ENCODE measurements at regions not wholly inside any gene's neighbourhood (a gene's known extent, or its start where the extent isn't known, plus 50 kb on each side); places are given as distances from the start of the nearest gene placed in this dataset.

DNA sequence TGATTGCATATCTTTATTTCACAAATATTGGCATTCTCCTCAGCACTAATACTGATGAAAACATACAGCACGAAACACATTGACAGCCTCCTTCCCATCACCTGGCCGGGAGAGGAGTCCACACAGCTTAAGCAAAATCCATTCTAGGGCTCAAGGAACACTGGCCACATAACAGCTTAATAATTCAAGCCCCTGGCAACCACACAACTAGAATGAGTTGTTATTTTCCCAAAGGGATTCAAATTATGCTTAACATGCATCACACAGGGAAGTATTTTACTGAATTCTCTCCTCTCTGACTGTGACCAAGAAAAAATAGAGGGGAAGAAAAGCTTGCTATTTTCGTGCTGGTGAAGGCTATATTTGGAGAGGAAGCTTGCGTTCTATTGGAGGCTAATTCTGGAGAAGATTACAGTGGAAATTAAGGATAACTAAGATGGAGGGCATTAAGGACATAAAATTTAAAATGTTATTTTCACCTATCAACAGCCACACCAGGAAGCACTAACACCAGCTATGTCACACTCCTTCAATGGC is 198.5 kb downstream of the ADGRG6 start:
- Mint-ChIP-seq H3K27ac (no peak overlapping the region), H3K4me1 (no peaks in the 10 kb centered on the region), H3K9me3 (peaks cover 2% of the 10 kb centered on the region), H3K4me3 (no peak overlapping the region), H3K36me3 (no peaks in the 10 kb centered on the region)
- DNase-seq (ENCODE audit: low spot score in 2 of 2) (no peak), ATAC-seq (no peak)

DNA sequence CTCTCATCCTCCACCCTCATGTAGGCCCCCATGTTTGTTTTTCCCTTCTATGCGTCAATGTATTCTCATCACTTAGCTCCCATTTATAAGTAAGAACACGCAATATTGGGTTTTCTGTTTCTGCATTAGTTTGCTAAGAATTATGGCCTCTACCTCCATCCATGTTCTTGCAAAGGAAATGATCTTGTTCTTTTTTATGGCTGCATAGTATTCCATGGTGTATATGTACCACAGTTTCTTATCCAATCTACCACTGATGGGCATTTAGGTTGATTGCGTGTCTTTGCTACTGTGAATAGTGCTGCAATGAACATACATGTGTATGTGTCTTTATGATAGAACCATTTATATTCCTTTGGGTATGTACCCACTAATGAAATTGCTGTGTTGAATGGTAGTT is 200.0 kb downstream of the ADGRG6 start:
- ATAC-seq, result no peak
- no peaks in the 10 kb centered on the region for H3K4me1 Mint-ChIP-seq
- no peak for DNase-seq (ENCODE audit: low spot score in 2 of 2)
- no peaks in the 10 kb centered on the region for H3K36me3 Mint-ChIP-seq
- peaks cover 2% of the 10 kb centered on the region for H3K9me3 Mint-ChIP-seq
- no peak overlapping the region for H3K4me3 Mint-ChIP-seq
- H3K27ac Mint-ChIP-seq, result no peak overlapping the region

DNA sequence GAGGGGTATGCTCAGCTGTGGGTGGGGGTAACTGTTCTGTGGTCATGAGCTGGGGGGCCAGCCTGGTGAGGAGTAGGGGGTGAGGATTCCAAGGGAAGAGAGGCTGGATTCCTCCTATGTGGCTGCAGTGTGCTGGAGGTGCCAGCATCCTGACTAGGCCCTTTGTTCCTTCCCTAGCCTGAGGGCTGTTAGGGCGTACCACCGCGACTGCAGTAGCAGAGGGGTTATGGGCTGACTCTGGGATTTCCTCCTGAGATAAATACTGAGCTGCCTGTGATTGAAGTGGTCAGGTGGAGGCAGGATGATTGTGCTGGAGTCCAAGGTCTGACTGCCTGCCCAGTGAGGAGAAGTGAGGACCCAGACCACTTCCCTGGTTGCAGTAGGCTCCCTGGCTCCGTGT is 205.3 kb downstream of the ADGRG6 start:
- DNase-seq (ENCODE audit: low spot score in 2 of 2), result no peak
- no peak overlapping the region for H3K4me3 Mint-ChIP-seq
- peak; percentile 32 for ATAC-seq
- H3K27ac Mint-ChIP-seq, result no peak overlapping the region
- H3K4me1 Mint-ChIP-seq, result no peaks in the 10 kb centered on the region
- no peaks in the 10 kb centered on the region for H3K36me3 Mint-ChIP-seq
- H3K9me3 Mint-ChIP-seq, result peaks cover 2% of the 10 kb centered on the region

DNA sequence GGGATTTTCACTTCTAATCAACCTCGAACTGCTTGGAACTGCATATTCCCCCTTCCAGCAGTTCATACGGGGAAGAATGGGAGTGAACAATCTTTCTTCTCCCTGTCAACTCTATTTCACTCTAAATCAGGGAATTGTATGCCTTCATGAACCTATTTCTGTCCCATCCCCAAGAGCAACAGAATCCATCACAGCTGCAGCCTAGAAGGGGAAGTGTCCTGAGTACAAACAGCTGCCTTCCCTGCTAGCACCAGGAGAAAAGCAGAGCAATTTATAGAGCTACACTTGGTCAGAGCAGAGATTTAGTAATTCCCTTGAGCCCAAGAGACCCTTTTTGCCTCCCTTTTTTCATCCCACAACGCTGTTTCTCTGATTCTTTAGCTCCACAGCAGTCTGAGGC is 208.4 kb downstream of the ADGRG6 start:
- DNase-seq (ENCODE audit: low spot score in 2 of 2), result no peak
- Mint-ChIP-seq H3K36me3 (no peaks in the 10 kb centered on the region), H3K4me3 (no peak overlapping the region), H3K27ac (no peak overlapping the region), H3K9me3 (no peaks in the 10 kb centered on the region), H3K4me1 (no peaks in the 10 kb centered on the region)
- ATAC-seq, result no peak

DNA sequence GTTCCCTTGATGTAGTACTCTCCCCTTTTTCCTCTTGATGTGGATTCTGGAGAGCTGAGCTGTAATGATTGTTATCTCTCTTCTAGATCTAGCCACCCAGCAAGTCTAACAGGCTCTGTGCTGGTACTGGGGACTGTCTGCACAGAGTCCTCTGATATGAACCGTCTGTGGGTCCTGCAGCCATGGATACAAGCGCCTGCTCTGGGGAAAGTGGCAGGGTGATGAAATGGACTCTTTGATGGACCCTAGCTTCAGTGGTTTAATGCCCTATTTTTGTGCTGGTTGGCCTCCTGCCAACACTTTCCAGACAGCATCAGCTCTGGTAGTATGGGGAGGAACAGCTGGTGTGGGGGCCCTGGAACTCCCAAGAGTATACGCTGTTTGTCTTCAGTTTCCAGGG is 216.3 kb downstream of the ADGRG6 start:
- DNase-seq (ENCODE audit: low spot score in 2 of 2) (no peak), ATAC-seq (no peak)
- Mint-ChIP-seq H3K27ac (no peak overlapping the region), H3K4me3 (no peak overlapping the region), H3K9me3 (peaks cover 7% of the 10 kb centered on the region), H3K36me3 (no peaks in the 10 kb centered on the region), H3K4me1 (no peaks in the 10 kb centered on the region)

DNA sequence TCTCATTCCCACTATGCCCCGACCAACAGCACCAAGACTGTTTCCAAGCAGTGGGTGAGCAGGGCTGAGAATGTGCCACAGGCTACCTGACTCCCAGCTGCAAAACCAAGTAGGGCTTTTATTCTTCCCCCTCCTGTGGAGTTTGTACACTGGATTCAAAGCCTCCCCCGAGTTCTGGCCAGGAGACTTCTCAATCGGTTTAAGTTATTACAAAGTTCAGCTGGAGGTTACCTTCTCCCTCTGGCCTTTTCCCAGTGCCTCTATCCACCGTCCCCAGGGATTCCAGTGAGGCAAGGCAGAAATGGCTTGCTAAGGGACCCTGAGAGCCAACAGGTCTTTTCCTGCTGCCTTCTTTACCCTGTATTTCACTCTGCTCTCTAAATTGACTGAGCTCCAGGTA is 217.0 kb downstream of the ADGRG6 start:
- Mint-ChIP-seq H3K4me3 (no peak overlapping the region), H3K27ac (no peak overlapping the region), H3K4me1 (no peaks in the 10 kb centered on the region), H3K9me3 (peaks cover 7% of the 10 kb centered on the region), H3K36me3 (no peaks in the 10 kb centered on the region)
- DNase-seq (ENCODE audit: low spot score in 2 of 2) (no peak), ATAC-seq (no peak)

DNA sequence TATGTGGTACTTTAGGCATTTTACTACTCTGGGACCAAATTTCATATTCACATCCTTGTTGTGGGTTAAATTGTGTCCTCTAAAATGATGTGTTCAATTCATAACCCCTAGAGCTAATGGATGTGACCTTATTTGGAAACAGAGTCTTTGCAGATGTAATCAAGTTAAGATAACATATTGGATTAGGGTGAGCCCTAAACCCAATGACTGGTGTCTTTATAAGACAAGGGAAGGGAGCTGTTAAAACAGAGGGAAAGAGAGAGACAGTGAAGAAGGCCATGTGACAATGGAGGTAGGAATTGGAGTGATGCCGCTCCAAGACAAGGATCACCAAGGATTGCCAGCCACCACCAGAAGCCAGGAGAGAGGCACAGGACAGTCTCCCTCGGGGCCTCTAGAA is 220.0 kb downstream of the ADGRG6 start:
- Mint-ChIP-seq H3K36me3 (no peaks in the 10 kb centered on the region), H3K4me1 (no peaks in the 10 kb centered on the region), H3K4me3 (no peak overlapping the region)

DNA sequence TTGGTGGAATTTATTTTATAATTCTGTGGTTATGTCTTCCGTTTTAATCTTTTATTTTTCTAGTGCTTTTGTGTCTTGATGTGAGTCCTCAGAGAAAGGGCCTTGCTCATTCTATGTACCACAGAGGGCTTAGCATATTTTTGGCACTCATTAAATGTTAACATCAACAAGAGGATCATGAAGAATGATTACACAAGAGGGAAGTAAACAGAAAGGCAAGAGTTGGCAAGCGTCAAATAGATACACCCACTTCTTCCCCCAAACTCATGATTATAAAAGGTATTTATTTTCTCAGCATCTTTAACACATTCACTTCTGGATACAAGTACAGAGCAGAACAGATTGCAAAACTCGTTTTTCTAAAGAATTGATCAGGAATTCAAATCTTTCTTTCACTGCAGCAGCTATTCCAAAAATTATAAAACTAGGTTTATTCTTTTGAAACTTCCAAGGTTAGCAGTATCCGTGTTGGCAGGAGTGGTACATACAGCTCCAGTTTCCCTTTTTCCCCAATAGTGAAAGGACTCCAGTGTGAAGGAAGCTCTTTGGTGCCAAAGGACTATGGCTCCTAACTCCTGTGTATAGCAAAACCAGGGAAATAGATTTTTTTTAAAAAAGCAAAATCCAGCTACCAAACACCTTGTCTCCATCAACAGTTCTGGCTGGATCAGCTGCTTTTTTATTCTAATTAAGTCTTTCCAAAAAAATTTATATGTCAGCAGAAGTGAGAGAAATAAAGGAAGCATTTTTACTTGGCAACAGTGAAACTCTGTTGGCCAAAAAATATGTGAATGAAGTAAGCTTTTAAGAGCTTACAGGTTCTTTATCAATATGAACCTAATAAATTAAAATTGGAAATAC is 221.9 kb downstream of the ADGRG6 start:
- H3K36me3 Mint-ChIP-seq, result no peaks in the 10 kb centered on the region
- peaks cover 2% of the 10 kb centered on the region for H3K9me3 Mint-ChIP-seq
- DNase-seq (ENCODE audit: low spot score in 2 of 2) (no peak), ATAC-seq (no peak)
- H3K27ac Mint-ChIP-seq, result no peak overlapping the region
- H3K4me1 Mint-ChIP-seq, result no peaks in the 10 kb centered on the region
- no peak overlapping the region for H3K4me3 Mint-ChIP-seq

More for the DNA sequence above, 220.0 kb downstream of the ADGRG6 start:
- ATAC-seq (no peak), DNase-seq (ENCODE audit: low spot score in 2 of 2) (no peak)
- peaks cover 7% of the 10 kb centered on the region for H3K9me3 Mint-ChIP-seq
- no peak overlapping the region for H3K27ac Mint-ChIP-seq

DNA sequence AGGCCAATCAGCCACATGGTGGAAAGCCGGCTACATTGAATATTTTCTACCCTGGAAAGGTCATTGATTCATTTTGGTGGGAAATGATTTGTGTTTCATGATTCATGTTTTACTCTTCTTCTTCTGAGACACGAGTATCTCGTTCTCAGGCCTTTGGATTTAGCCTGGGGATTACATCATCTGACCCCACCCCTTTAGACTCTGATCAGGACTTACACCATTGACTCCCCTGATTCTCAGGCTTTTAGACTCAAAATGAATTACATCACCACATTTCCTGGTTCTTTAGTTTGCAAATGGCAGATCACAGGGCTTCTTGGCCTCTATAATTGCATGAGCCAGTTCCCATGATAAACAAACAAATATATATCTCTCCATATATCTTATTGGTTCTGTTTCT is 228.8 kb downstream of the ADGRG6 start:
- Mint-ChIP-seq H3K4me3 (no peak overlapping the region), H3K36me3 (no peaks in the 10 kb centered on the region), H3K27ac (no peak overlapping the region), H3K9me3 (peaks cover 5% of the 10 kb centered on the region), H3K4me1 (no peaks in the 10 kb centered on the region)
- DNase-seq (ENCODE audit: low spot score in 2 of 2), result no peak
- no peak for ATAC-seq

DNA sequence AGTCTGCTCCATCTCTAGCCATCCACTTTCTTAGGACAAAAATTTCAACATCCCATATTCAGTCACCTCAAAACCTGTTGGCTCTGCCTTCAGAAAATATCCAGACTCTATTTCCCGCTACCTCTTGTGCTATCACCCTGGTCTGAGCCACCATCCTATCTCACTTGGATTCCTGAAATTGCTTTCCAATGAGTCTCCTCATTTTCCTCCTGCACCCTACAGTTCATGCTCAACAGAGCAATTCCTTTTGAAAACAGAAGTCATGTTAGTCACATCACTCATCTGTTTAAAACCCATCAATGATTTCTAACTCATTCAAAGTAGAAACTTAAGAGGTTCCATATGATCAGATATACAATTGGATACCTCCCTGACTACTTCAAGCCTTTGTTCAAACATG is 229.9 kb downstream of the ADGRG6 start:
- H3K4me3 Mint-ChIP-seq, result no peak overlapping the region
- H3K4me1 Mint-ChIP-seq, result no peaks in the 10 kb centered on the region
- DNase-seq (ENCODE audit: low spot score in 2 of 2) (no peak), ATAC-seq (no peak)
- no peaks in the 10 kb centered on the region for H3K36me3 Mint-ChIP-seq
- no peak overlapping the region for H3K27ac Mint-ChIP-seq
- H3K9me3 Mint-ChIP-seq, result peaks cover 6% of the 10 kb centered on the region

DNA sequence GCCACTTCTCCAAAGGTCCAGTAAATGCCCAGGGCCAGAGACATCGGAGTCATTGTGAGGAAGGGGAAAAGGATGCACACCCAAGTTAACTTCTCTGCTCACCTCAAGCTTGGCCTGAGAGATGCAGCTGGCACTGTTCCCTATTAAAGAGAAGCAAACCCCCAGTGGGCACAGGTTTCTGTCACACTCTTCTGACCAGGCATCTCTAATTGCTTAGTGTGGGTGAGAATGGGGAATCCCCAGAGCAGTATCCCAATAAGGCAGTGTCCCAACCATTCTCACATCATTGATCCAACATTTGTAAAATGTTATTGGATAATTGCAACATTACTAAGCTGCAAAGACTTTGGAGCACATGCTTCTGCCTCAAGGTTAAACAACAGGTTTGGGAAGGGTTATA is 232.3 kb downstream of the ADGRG6 start:
- H3K27ac Mint-ChIP-seq, result no peak overlapping the region
- H3K4me1 Mint-ChIP-seq, result peaks cover 7% of the 10 kb centered on the region
- ATAC-seq, result no peak
- peaks cover 12% of the 10 kb centered on the region for H3K9me3 Mint-ChIP-seq
- no peak for DNase-seq (ENCODE audit: low spot score in 2 of 2)
- no peak overlapping the region for H3K4me3 Mint-ChIP-seq
- no peaks in the 10 kb centered on the region for H3K36me3 Mint-ChIP-seq

DNA sequence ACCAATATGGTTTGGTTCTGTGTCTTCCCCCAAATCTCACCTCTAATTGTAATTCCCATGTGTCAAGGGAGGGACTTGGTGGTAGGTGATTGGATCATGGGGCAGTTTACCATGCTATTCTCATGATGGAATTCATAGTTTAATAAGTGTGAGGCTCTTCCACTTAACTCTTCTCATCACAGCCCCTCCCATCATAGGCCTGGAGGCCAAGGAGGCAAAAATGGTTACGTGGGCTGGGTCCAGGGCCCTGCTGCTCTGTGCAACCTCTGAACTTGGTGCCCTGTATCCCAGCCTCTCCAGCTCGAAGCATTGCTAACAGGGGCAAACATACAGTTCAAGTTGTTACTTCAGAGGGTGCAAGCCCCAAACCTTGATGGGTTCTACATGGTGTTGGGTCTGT is 232.7 kb downstream of the ADGRG6 start:
- ATAC-seq (no peak), DNase-seq (ENCODE audit: low spot score in 2 of 2) (no peak)
- Mint-ChIP-seq H3K9me3 (peaks cover 12% of the 10 kb centered on the region), H3K36me3 (no peaks in the 10 kb centered on the region), H3K4me3 (no peak overlapping the region), H3K27ac (no peak overlapping the region), H3K4me1 (peaks cover 7% of the 10 kb centered on the region)

DNA sequence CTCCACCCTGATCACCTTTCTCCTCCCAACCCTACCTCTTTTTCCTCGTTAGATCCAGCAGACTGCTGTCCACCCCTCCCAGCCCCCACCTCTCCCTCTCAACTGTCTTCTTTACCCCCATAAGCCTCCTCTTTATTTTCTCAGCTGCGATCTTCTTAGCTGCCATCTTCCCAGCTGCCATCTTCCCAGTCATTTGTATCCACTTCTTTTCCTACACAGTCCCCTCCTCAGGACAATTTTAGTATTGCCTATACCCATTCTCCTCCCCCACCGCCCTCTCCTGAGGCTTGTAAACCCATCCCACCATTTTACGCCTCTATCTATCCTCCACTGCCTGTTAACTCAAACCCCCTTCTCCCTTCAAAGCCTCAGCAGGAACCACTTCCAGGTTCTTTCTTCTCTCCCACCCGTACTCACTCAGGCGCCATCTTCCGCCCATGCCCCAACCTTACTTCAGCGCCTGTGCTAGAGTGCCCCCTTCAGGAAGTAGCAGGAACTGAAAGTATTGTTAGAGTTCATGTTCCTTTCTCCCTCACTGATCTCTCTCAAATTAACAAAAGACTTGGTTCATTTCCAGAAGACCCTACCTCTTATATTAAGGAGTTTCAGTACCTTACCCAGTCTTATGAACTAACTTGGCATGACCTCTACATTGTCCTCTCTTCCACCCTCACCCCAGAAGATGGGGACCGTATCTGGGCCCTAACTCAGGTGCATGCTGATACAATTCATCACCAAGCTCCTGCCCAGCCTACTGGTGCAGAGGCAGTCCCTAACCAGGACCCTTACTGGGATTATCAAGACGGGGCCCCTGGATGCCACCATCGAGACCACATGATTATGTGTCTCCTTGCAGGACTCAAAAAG is 236.0 kb downstream of the ADGRG6 start:
- DNase-seq (ENCODE audit: low spot score in 2 of 2) (no peak), ATAC-seq (no peak)
- peaks cover 7% of the 10 kb centered on the region for H3K4me1 Mint-ChIP-seq
- no peaks in the 10 kb centered on the region for H3K36me3 Mint-ChIP-seq
- no peak overlapping the region for H3K4me3 Mint-ChIP-seq
- H3K27ac Mint-ChIP-seq, result no peak overlapping the region
- peaks cover 12% of the 10 kb centered on the region for H3K9me3 Mint-ChIP-seq

DNA sequence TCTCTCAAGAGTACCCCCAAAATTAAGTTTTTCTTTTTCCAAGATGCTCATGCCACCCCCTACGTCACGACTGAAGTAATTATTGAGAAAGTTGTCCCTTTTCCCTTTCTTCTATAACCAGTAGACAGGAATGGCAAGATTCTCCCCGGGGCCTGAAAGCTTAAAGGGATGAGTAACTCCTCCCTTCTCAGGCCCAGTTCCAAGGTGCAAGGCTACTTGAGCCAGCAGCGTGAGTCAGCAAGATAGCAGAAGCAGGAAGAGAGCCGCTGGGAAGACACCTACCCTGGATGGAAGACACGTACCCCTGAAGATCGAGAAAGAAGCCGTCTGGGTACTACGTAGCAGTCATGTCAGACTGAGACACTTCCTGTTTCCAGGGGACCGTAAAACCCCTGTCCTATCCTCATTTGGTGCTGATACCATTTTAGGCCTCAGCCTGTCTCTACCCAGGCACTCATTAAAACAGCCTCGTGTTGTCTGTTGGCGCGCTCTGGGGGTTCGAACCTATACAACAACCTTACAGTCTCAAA is 241.0 kb downstream of the ADGRG6 start:
- Mint-ChIP-seq H3K4me3 (no peak overlapping the region), H3K36me3 (no peaks in the 10 kb centered on the region), H3K27ac (no peak overlapping the region), H3K4me1 (peaks cover 5% of the 10 kb centered on the region), H3K9me3 (peaks cover 4% of the 10 kb centered on the region)
- DNase-seq (ENCODE audit: low spot score in 2 of 2) (no peak), ATAC-seq (no peak)

DNA sequence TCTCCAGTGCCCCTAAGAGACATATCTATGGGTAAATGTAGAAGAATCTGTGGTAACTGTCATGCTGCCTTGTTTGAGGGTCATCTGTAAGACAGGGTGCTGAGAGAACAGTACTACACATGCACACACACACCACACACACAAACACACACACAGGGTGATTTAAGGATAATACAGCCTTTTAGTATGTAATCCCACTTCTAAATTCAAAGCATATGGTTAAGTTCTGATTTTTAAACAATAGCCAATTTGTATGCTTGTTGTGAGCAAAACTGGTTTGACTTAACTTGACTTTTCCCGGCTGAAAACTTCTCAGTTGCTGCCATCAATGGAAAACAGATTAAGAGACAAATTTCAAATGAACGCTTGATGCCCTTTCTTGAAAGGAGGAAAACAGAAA is 241.8 kb downstream of the ADGRG6 start:
- no peak for ATAC-seq
- Mint-ChIP-seq H3K9me3 (no peaks in the 10 kb centered on the region), H3K36me3 (no peaks in the 10 kb centered on the region), H3K27ac (no peak overlapping the region), H3K4me1 (no peaks in the 10 kb centered on the region), H3K4me3 (no peak overlapping the region)
- no peak for DNase-seq (ENCODE audit: low spot score in 2 of 2)
